ENCODE measurements at regions not wholly inside any gene's neighbourhood (a gene's known extent, or its start where the extent isn't known, plus 50 kb on each side); places are given as distances from the start of the nearest gene placed in this dataset.

DNA sequence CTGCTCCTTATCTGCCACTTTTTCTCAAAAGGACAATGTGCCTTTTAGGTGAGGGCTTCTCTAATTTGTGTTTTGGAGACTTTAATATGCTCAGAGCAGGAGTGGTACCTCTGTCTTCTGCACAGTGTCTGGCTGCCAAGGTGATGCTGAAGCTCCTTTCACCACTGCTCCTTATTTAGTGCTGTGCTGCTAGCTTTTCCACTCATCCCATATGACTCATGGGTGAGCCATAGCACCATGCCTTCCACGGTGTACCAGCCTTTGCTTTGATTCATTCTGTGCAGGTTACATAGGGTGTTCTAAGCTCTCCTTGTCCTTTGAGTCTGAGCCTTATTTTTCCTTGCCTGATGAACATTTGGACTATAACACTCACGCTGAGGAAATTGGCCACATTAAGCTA, 202.4 kb downstream of the ARL6IP6 start:
- TF ChIP-seq CTCF (IDR thresholded peaks at IDR 0.05) (no peak), EZH2 (IDR thresholded peaks at IDR 0.05; ENCODE audit: borderline replicate concordance, insufficient read depth, low read depth, low read length, poor library complexity, severe bottlenecking) (no peak)
